Right renal pelvis (tissue), 4 donors: ENCODE measurements at regions not wholly inside any gene's neighbourhood (a gene's known extent, or its start where the extent isn't known, plus 50 kb on each side); places are given as distances from the start of the nearest gene placed in this dataset.

ENCODE experiments used
- DNase-seq, 4 donors: peaks; one replicate each; pipeline ENCODE4 v3.0.0-alpha.2; 2013; ENCODE audit warnings: low read depth in 4 of 4, low spot score in 3 of 4, missing footprints in 1 of 4

- DNase-seq = no peak
These were observed 773.2 kb downstream of the OTOL1 start for GRCh38 chr3:162269636-162270458.

GRCh38 chr3:162274070-162274469 is 777.5 kb downstream of the OTOL1 start:
- DNase-seq = no peak

GRCh38 chr3:162278834-162279233 is 782.2 kb downstream of the OTOL1 start:
- DNase-seq = no peak

- DNase-seq = no peak
These were observed 788.7 kb downstream of the OTOL1 start for GRCh38 chr3:162285259-162285658.

- no peak for DNase-seq
These were observed 791.0 kb downstream of the OTOL1 start for GRCh38 chr3:162287600-162287999.

- no peak for DNase-seq
These were observed 795.8 kb downstream of the OTOL1 start for GRCh38 chr3:162292409-162292808.

GRCh38 chr3:162295323-162295983 is 798.8 kb downstream of the OTOL1 start:
- DNase-seq = no peak

- DNase-seq = no peak
These were observed 806.5 kb downstream of the OTOL1 start for GRCh38 chr3:162302983-162303624.

GRCh38 chr3:162317046-162317445 is 820.4 kb downstream of the OTOL1 start:
- no peak for DNase-seq

GRCh38 chr3:162328649-162329048 is 832.0 kb downstream of the OTOL1 start:
- DNase-seq = no peak

- no peak for DNase-seq
These were observed 832.9 kb downstream of the OTOL1 start for GRCh38 chr3:162329514-162329913.

GRCh38 chr3:162332344-162332743 is 835.7 kb downstream of the OTOL1 start:
- DNase-seq = no peak

- no peak for DNase-seq
These were observed 837.9 kb downstream of the OTOL1 start for GRCh38 chr3:162334537-162334936.

- no peak for DNase-seq
These were observed 841.0 kb downstream of the OTOL1 start for GRCh38 chr3:162337630-162338029.

GRCh38 chr3:162338514-162338913 is 841.9 kb downstream of the OTOL1 start:
- DNase-seq = no peak

- no peak for DNase-seq
These were observed 852.3 kb downstream of the OTOL1 start for GRCh38 chr3:162348912-162349311.

GRCh38 chr3:162353414-162353813 is 856.8 kb downstream of the OTOL1 start:
- no peak for DNase-seq

GRCh38 chr3:162354356-162354755 is 857.7 kb downstream of the OTOL1 start:
- DNase-seq = no peak

- DNase-seq = no peak
These were observed 868.6 kb downstream of the OTOL1 start for GRCh38 chr3:162365066-162365719.

- DNase-seq = no peak
These were observed 869.7 kb downstream of the OTOL1 start for GRCh38 chr3:162366166-162366766.
